ENCODE measurements at regions not wholly inside any gene's neighbourhood (a gene's known extent, or its start where the extent isn't known, plus 50 kb on each side); places are given as distances from the start of the nearest gene placed in this dataset.
"Not testable (repeated sequence)": the region's sequence is repeated elsewhere in the genome, so short reads cannot be mapped to it uniquely, and the experiment has no call there.

DNA sequence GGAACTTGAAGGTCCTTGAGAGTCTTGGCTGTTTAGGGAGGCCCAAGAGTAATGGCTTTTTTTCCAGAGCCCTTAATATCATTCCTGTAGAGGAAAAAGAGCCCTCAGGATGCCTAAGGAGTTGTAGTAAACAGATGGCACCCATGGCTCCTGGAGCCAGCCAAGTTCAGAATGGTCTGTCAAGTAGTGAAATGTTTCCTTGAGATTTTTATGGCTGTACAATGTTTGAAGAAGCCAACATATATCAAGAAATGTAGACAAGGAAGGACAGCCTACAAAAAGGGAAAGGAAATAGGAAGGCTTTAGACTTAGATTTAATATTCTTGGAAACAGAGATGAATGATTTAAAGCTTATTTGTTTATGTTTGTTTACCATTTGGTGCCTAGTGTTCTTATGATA, 334.8 kb downstream of the SATB1 start:
- in situ Hi-C loops (cut with MboI; ENCODE audit: low sequenced_read_pairs in 4 of 4) = no loop called here
- Histone ChIP-seq H3K4me1 (no peaks in the 10 kb centered on the region), H3K4me3 (no peak overlapping the region), H3K27ac (no peak overlapping the region), H3K9me3 (no peaks in the 10 kb centered on the region), H3K36me3 (no peaks in the 10 kb centered on the region), H3K27me3 (no peaks in the 10 kb centered on the region)
- ATAC-seq = no peak
- intact Hi-C loops (cut with DNase I; ENCODE audit: low total_unique reads) = no loop called here
- TF ChIP-seq, protein P1, sequence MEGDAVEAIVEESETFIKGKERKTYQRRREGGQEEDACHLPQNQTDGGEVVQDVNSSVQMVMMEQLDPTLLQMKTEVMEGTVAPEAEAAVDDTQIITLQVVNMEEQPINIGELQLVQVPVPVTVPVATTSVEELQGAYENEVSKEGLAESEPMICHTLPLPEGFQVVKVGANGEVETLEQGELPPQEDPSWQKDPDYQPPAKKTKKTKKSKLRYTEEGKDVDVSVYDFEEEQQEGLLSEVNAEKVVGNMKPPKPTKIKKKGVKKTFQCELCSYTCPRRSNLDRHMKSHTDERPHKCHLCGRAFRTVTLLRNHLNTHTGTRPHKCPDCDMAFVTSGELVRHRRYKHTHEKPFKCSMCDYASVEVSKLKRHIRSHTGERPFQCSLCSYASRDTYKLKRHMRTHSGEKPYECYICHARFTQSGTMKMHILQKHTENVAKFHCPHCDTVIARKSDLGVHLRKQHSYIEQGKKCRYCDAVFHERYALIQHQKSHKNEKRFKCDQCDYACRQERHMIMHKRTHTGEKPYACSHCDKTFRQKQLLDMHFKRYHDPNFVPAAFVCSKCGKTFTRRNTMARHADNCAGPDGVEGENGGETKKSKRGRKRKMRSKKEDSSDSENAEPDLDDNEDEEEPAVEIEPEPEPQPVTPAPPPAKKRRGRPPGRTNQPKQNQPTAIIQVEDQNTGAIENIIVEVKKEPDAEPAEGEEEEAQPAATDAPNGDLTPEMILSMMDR (IDR thresholded peaks at IDR 0.05 in 4 of 5, conservative IDR thresholded peaks at IDR 0.05 in 1 of 5) = no peak
- TF ChIP-seq POLR2A (IDR thresholded peaks at IDR 0.05) = no peak
- DNase-seq = no peak

DNA sequence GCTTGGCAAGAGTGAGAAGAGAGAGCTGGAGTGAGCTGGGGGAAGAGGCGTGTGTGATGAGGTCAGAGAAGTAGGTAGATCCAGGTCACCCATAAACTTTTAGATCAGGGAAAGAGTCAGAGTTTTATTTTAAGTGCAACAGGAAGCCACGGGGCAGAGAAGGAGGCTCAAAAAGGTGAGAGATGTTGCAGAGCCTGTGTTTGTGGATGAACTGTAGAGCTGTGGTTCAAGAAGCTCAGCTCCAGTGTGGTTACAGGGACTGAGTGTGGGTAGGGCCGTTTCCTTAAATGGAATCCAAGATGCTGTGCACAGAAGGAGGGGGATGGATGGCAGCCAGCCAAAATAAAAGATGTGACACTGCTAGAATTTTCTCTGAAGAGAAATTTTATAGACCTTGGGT, 337.2 kb downstream of the SATB1 start:
- DNase-seq (no peak), ATAC-seq (no peak)
- in situ Hi-C loops (cut with MboI; ENCODE audit: low sequenced_read_pairs in 4 of 4) (no loop called here), intact Hi-C loops (cut with DNase I; ENCODE audit: low total_unique reads) (no loop called here)
- Histone ChIP-seq H3K9me3 (no peaks in the 10 kb centered on the region), H3K4me3 (no peak overlapping the region), H3K27me3 (no peaks in the 10 kb centered on the region), H3K27ac (no peak overlapping the region), H3K36me3 (no peaks in the 10 kb centered on the region), H3K4me1 (no peaks in the 10 kb centered on the region)
- TF ChIP-seq POLR2A (IDR thresholded peaks at IDR 0.05) = no peak
- TF ChIP-seq, protein P1 (IDR thresholded peaks at IDR 0.05 in 4 of 5, conservative IDR thresholded peaks at IDR 0.05 in 1 of 5) = no peak

DNA sequence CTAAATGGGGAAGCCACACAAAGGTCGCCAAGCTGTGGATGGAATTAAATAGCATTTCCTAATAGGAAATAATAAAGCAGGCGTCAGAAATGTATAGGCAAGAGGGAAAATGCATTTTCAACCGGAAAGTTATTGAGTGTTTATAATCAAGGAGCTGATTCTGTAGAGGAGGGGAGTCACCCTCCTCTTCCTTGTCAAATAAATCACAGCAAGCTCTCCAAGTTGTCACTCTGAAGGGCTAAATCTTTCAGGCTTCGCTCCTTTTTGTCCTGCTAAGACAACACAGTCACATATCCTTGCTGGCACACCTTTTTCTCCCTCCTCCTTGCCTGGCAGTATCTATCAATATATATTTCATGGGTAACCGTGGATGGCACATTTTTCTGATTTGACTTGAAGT, 338.4 kb downstream of the SATB1 start:
- intact Hi-C loops (cut with DNase I; ENCODE audit: low total_unique reads) = no loop called here
- TF ChIP-seq, protein P1 (IDR thresholded peaks at IDR 0.05 in 4 of 5, conservative IDR thresholded peaks at IDR 0.05 in 1 of 5) = no peak
- TF ChIP-seq POLR2A (IDR thresholded peaks at IDR 0.05) = no peak

DNA sequence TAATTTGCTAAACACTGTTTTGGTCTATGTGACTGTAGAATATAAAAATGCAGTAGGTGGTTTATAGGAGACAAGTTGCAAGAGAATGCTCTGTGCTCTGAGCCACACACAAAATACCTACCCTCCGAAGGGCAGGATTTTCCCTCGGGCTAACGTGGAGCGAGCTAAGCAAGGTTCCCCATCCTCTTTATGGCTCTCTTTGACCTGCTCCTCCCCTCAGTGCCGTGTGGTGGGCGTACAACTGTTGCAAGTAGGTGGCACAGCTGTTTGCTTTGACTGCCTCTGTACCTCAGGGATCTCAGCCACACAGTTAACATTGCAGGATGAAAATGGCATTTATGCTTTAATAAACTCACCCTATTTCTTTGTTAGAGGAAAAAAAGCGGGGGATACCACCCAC, 339.1 kb downstream of the SATB1 start:
- intact Hi-C loops (cut with DNase I; ENCODE audit: low total_unique reads) = no loop called here
- TF ChIP-seq POLR2A (IDR thresholded peaks at IDR 0.05) = no peak
- TF ChIP-seq, protein P1 (IDR thresholded peaks at IDR 0.05 in 4 of 5, conservative IDR thresholded peaks at IDR 0.05 in 1 of 5) = no peak
- Histone ChIP-seq H3K36me3 (no peaks in the 10 kb centered on the region), H3K4me1 (no peaks in the 10 kb centered on the region), H3K27ac (no peak overlapping the region), H3K4me3 (no peak overlapping the region), H3K9me3 (no peaks in the 10 kb centered on the region), H3K27me3 (no peaks in the 10 kb centered on the region)
- no peak for ATAC-seq
- in situ Hi-C loops (cut with MboI; ENCODE audit: low sequenced_read_pairs in 4 of 4) = no loop called here
- no peak for DNase-seq

More for the DNA sequence above, 338.4 kb downstream of the SATB1 start:
- Histone ChIP-seq H3K27ac (no peak overlapping the region), H3K36me3 (no peaks in the 10 kb centered on the region), H3K4me1 (no peaks in the 10 kb centered on the region), H3K4me3 (no peak overlapping the region), H3K27me3 (no peaks in the 10 kb centered on the region), H3K9me3 (no peaks in the 10 kb centered on the region)
- ATAC-seq (no peak), DNase-seq (no peak)
- in situ Hi-C loops (cut with MboI; ENCODE audit: low sequenced_read_pairs in 4 of 4) = no loop called here

DNA sequence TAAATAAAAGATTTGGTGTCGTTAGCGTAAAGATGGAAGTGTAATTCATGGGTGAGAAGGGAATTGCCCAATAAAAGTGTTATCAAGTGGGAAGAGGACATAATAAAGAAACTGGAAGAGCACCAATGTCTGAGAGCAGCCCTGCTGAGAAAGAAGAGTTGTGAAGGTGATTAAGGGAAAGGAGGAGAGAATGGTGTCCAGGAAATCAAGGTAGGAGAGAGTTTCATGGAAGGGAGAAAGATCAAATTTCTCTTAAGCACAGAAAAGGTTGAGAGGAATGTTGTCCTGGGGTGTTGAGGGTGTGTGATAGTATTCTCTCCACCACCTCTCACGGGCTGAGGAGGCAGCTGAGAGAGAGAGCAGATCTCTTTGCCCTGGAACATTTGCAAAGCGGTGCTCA, 339.7 kb downstream of the SATB1 start:
- no peaks in the 10 kb centered on the region for H3K4me1 ChIP-seq
- no peak for DNase-seq
- intact Hi-C loops (cut with DNase I; ENCODE audit: low total_unique reads) = no loop called here
- no peak for ATAC-seq
- no peaks in the 10 kb centered on the region for H3K27me3 ChIP-seq
- H3K4me3 ChIP-seq = no peak overlapping the region
- no peaks in the 10 kb centered on the region for H3K36me3 ChIP-seq
- TF ChIP-seq, protein P1 (IDR thresholded peaks at IDR 0.05 in 4 of 5, conservative IDR thresholded peaks at IDR 0.05 in 1 of 5) = no peak
- no peak for TF ChIP-seq POLR2A (IDR thresholded peaks at IDR 0.05)
- no peaks in the 10 kb centered on the region for H3K9me3 ChIP-seq
- in situ Hi-C loops (cut with MboI; ENCODE audit: low sequenced_read_pairs in 4 of 4) = no loop called here
- H3K27ac ChIP-seq = no peak overlapping the region

DNA sequence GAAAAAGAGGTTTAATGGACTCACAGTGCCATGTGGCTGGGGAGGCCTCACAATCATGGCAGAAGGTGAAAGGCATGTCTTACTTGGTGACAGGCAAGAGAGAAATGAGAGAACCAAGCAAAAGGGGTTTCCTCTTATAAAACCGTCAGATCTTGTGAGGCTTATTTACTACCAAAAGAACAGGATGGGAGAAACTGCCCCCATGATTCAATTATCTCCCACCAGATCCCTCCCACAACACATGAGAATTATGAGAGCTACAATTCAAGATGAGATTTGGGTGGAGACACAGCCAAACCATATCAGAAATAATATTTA, 340.8 kb upstream of the TBC1D5 start:
- H3K4me1 ChIP-seq; DNase-seq; intact Hi-C loops (cut with DNase I; ENCODE audit: low total_unique reads); ATAC-seq; H3K36me3 ChIP-seq; H3K9me3 ChIP-seq; H3K27me3 ChIP-seq; H3K27ac ChIP-seq; H3K4me3 ChIP-seq; in situ Hi-C loops (cut with MboI; ENCODE audit: low sequenced_read_pairs in 4 of 4): not testable (repeated sequence)
